IMR-90 (cell line): ENCODE measurements at regions not wholly inside any gene's neighbourhood (a gene's known extent, or its start where the extent isn't known, plus 50 kb on each side); places are given as distances from the start of the nearest gene placed in this dataset.

Source experiments
- ATAC-seq: fragments of 200-7000 bp; cut with Tn5 transposase; 2 replicates; pipeline ENCODE4 v1.9.1; 2020; ENCODE audit warnings: low read depth, mild to moderate bottlenecking, moderate library complexity
- BruUV-seq: library from RNA; stranded (reverse); fragments of 400-500 nt; replicated peaks from 2 replicates; lab custom pipeline; 2021; lab: Mats Ljungman, UMichigan
- CTCF ChIA-PET: fragments of 300-600 bp; formaldehyde crosslinking; extraction: SDS; loops from one replicate; lab custom pipeline; 2021; ENCODE audit warnings: antibody characterized with exemption; lab: Yijun Ruan, JAX
- POLR2A ChIA-PET: fragments of 300-600 bp; sonication (Branson Sonifier 250); formaldehyde crosslinking; loops from one replicate; lab custom pipeline; 2022; ENCODE audit warnings: antibody characterized with exemption; ENCODE audit not compliant: unreplicated experiment; lab: Charles Lee
- DNase-seq: peaks from one replicate; pipeline ENCODE4 v3.0.0; 2013
- H2AFZ ChIP-seq: replicated peaks from 2 replicates; pipeline ENCODE3; 2013; ENCODE audit warnings: low read length, mild to moderate bottlenecking; ENCODE audit not compliant: poor library complexity
- H2AK5ac ChIP-seq: 2 replicates; pipeline ENCODE4 v1.6.1; 2013; ENCODE audit warnings: low read depth, low read length, inconsistent platforms
- H2AK9ac ChIP-seq: replicated peaks from 2 replicates; pipeline ENCODE3; 2013; ENCODE audit warnings: mild to moderate bottlenecking, low read depth, low read length, moderate library complexity; ENCODE audit not compliant: poor library complexity
- H2BK120ac ChIP-seq: 2 replicates; pipeline ENCODE4 v1.6.1; 2013; ENCODE audit warnings: low read depth, low read length, inconsistent platforms
- H2BK15ac ChIP-seq: 3 replicates; pipeline ENCODE4 v1.6.1; 2013; ENCODE audit warnings: low read depth, low read length, inconsistent platforms
- H2BK20ac ChIP-seq: 2 replicates; pipeline ENCODE4 v1.6.1; 2013; ENCODE audit warnings: low read depth, mild to moderate bottlenecking, inconsistent platforms, low read length, moderate library complexity
- H2BK5ac ChIP-seq: 2 replicates; pipeline ENCODE4 v1.6.1; 2013; ENCODE audit warnings: mild to moderate bottlenecking, low read depth, low read length, inconsistent platforms; ENCODE audit not compliant: poor library complexity, severe bottlenecking
- H3K14ac ChIP-seq: replicated peaks from 2 replicates; pipeline ENCODE4 v1.6.1; 2013; ENCODE audit warnings: low read depth, low read length, inconsistent platforms
- H3K18ac ChIP-seq: 2 replicates; pipeline ENCODE4 v1.6.1; 2013; ENCODE audit warnings: low read depth, low read length, control low read depth
- H3K23ac ChIP-seq: 2 replicates; pipeline ENCODE4 v1.6.1; 2013; ENCODE audit warnings: low read depth, low read length, inconsistent platforms
- H3K27ac ChIP-seq: 2 replicates; pipeline ENCODE4 v1.5.1; 2013; ENCODE audit warnings: mild to moderate bottlenecking, control low read depth, low read length; ENCODE audit not compliant: insufficient read depth
- H3K27me3 ChIP-seq: 2 replicates; pipeline ENCODE4 v1.6.1; 2013; ENCODE audit warnings: low read length; ENCODE audit not compliant: control insufficient read depth, insufficient read depth
- H3K36me3 ChIP-seq: 2 replicates; pipeline ENCODE4 v1.6.1; 2013; ENCODE audit warnings: low read length, mixed read lengths; ENCODE audit not compliant: control insufficient read depth, insufficient read depth
- H3K4ac ChIP-seq: 2 replicates; pipeline ENCODE4 v1.6.1; 2013; ENCODE audit warnings: low read depth, low read length, inconsistent platforms
- H3K4me1 ChIP-seq: 2 replicates; pipeline ENCODE4 v1.6.1; 2013; ENCODE audit warnings: low read length, mixed read lengths; ENCODE audit not compliant: control insufficient read depth, insufficient read depth
- H3K4me2 ChIP-seq: 2 replicates; pipeline ENCODE4 v1.6.1; 2013; ENCODE audit warnings: low read depth, mild to moderate bottlenecking, control low read depth, low read length, moderate library complexity
- H3K4me3 ChIP-seq: 2 replicates; pipeline ENCODE4 v1.5.1; 2013; ENCODE audit warnings: low read depth, mild to moderate bottlenecking, control low read depth, low read length, moderate library complexity; ENCODE audit not compliant: insufficient read depth
- H3K56ac ChIP-seq: 2 replicates; pipeline ENCODE4 v1.6.1; 2013; ENCODE audit warnings: low read length, inconsistent platforms; ENCODE audit not compliant: insufficient read depth; ENCODE audit errors: extremely low read depth
- H3K79me1 ChIP-seq, 2 experiments: 2 replicates each; pipeline ENCODE4 v1.6.1; 2013; ENCODE audit warnings: low read length in 2 of 2, inconsistent platforms in 1 of 2, low read depth in 1 of 2
- H3K9ac ChIP-seq: 2 replicates; pipeline ENCODE4 v1.6.1; 2013; ENCODE audit warnings: low read depth, low read length, control low read depth
- H3K9me1 ChIP-seq: 2 replicates; pipeline ENCODE4 v1.6.1; 2013; ENCODE audit warnings: low read length, inconsistent platforms; ENCODE audit not compliant: insufficient read depth
- H3K9me3 ChIP-seq: 2 replicates; pipeline ENCODE4 v1.6.1; 2013; ENCODE audit warnings: low read length; ENCODE audit not compliant: control insufficient read depth, insufficient read depth
- H4K20me1 ChIP-seq: 2 replicates; pipeline ENCODE4 v1.6.1; 2013; ENCODE audit warnings: low read length, inconsistent platforms; ENCODE audit not compliant: insufficient read depth
- H4K5ac ChIP-seq: 2 replicates; pipeline ENCODE4 v1.6.1; 2013; ENCODE audit warnings: mild to moderate bottlenecking, low read depth, low read length, control low read depth
- H4K8ac ChIP-seq, 2 experiments: 2 replicates each; pipeline ENCODE4 v1.6.1; 2013; ENCODE audit warnings: low read depth in 2 of 2, low read length in 2 of 2, control low read depth in 1 of 2, inconsistent platforms in 1 of 2
- H4K91ac ChIP-seq: 2 replicates; pipeline ENCODE4 v1.6.1; 2013; ENCODE audit warnings: low read depth, low read length, inconsistent platforms; ENCODE audit not compliant: insufficient read depth
- BHLHE40 ChIP-seq: fragments of 150-350 bp; IDR thresholded peaks from 2 replicates; pipeline ENCODE4 v1.6.1; 2016; ENCODE audit warnings: mild to moderate bottlenecking, low read depth, low read length
- CEBPB ChIP-seq: IDR thresholded peaks from 2 replicates; pipeline ENCODE4 v1.6.1; 2012; ENCODE audit warnings: low read depth, low read length, improper control_type of control experiment
- CHD1 ChIP-seq: IDR thresholded peaks from 2 replicates; pipeline ENCODE4 v1.6.1; 2012; ENCODE audit warnings: low read depth, low read length, improper control_type of control experiment
- CTCF ChIP-seq: conservative IDR thresholded peaks from 2 replicates; pipeline ENCODE4 v1.5.1; 2012; ENCODE audit warnings: mild to moderate bottlenecking, low read depth, low read length, improper control_type of control experiment
- ELK1 ChIP-seq: fragments of 150-350 bp; IDR thresholded peaks from 2 replicates; pipeline ENCODE4 v1.6.1; 2016; ENCODE audit warnings: low read depth, mild to moderate bottlenecking, low read length, moderate library complexity, borderline replicate concordance
- FOS ChIP-seq: fragments of 150-350 bp; IDR thresholded peaks from 2 replicates; pipeline ENCODE4 v1.6.1; 2016; ENCODE audit warnings: low read depth, low read length
- MAFK ChIP-seq: IDR thresholded peaks from 2 replicates; pipeline ENCODE4 v1.6.1; 2012; ENCODE audit warnings: low read depth, low read length, improper control_type of control experiment
- MAZ ChIP-seq: IDR thresholded peaks from 2 replicates; pipeline ENCODE4 v1.6.1; 2012; ENCODE audit warnings: low read depth, mild to moderate bottlenecking, low read length, improper control_type of control experiment, moderate library complexity, borderline replicate concordance
- MXI1 ChIP-seq: IDR thresholded peaks from 2 replicates; pipeline ENCODE4 v1.6.1; 2012; ENCODE audit warnings: low read depth, mild to moderate bottlenecking, low read length, moderate library complexity, borderline replicate concordance
- NFE2L2 ChIP-seq: fragments of 150-350 bp; IDR thresholded peaks from 2 replicates; pipeline ENCODE4 v1.6.1; 2016; ENCODE audit warnings: low read depth, mild to moderate bottlenecking, low read length
- POLR2A ChIP-seq: IDR thresholded peaks from 2 replicates; pipeline ENCODE4 v1.6.1; 2012; ENCODE audit warnings: mild to moderate bottlenecking, low read depth, low read length
- RAD21 ChIP-seq: IDR thresholded peaks from 2 replicates; pipeline ENCODE4 v1.6.1; 2012; ENCODE audit warnings: low read length, improper control_type of control experiment
- RCOR1 ChIP-seq: IDR thresholded peaks from 2 replicates; pipeline ENCODE4 v1.6.1; 2012; ENCODE audit warnings: mild to moderate bottlenecking, low read length, improper control_type of control experiment; ENCODE audit not compliant: insufficient replicate concordance
- RFX5 ChIP-seq: IDR thresholded peaks from 2 replicates; pipeline ENCODE4 v1.8.0; 2012; ENCODE audit warnings: low read depth, mild to moderate bottlenecking, low read length, moderate library complexity
- SMC3 ChIP-seq: fragments of 150-350 bp; IDR thresholded peaks from 2 replicates; pipeline ENCODE4 v1.6.1; 2016; ENCODE audit warnings: low read depth, mild to moderate bottlenecking, antibody characterized with exemption, low read length, moderate library complexity
- USF2 ChIP-seq: fragments of 150-350 bp; IDR thresholded peaks from 2 replicates; pipeline ENCODE4 v1.6.1; 2017; ENCODE audit warnings: mild to moderate bottlenecking, antibody characterized with exemption, low read length, low read depth
- WGBS, 2 experiments: methylation state at CpG; one replicate each; pipeline versions ENCODE4 v1.1.5 to v1.1.7; 2013; ENCODE audit warnings: missing lambda C conversion rate in 2 of 2; ENCODE audit not compliant: insufficient read length in 1 of 2; ENCODE audit errors: extremely low coverage in 2 of 2; 5-methylcytosine and 5-hydroxymethylcytosine counted together
- dilution Hi-C: fragments of 300-500 bp; cut with HindIII; formaldehyde crosslinking; loops from one replicate; pipeline ENCODE4 v1.14.3; 2018; ENCODE audit warnings: low sequenced_read_pairs; ENCODE audit not compliant: unreplicated experiment
- in situ Hi-C: fragments of 300-500 bp; cut with MboI; formaldehyde crosslinking; loops from 3 replicates; pipeline ENCODE4 v1.14.3; 2019; ENCODE audit warnings: low sequenced_read_pairs, inconsistent platforms, mixed read lengths
- intact Hi-C: fragments of 100-400 bp; cut with micrococcal nuclease; formaldehyde crosslinking; loops from 2 replicates; pipeline ENCODE4 v1.10.0; 2022

GRCh38 chr18:39602131-39602530 is 2036.5 kb upstream of the CELF4 start:
- H3K4me2 ChIP-seq = no peak overlapping the region
- ATAC-seq (no peak), DNase-seq (no peak)
- no peak overlapping the region for H3K14ac ChIP-seq
- no peak overlapping the region for H2BK15ac ChIP-seq
- no peak overlapping the region for H3K23ac ChIP-seq
- no peak overlapping the region for H3K56ac ChIP-seq
- dilution Hi-C loops = no loop called here
- no peak overlapping the region for H2AK5ac ChIP-seq
- WGBS, 2 experiments = 90% methylated on average over 2 of the region's 4 CpGs; no CpG with 5 or more reads in 1 of the 2 experiments
- no peak overlapping the region for H3K27ac ChIP-seq
- no peak overlapping the region for H3K9ac ChIP-seq
- no peak overlapping the region for H2BK20ac ChIP-seq
- no TSS peak for BruUV-seq
- no peak overlapping the region for H4K8ac ChIP-seq
- in situ Hi-C loops = no loop called here
- H2BK120ac ChIP-seq = no peak overlapping the region
- no peak overlapping the region for H4K91ac ChIP-seq
- no peaks in the 10 kb centered on the region for H3K9me3 ChIP-seq
- H2AK9ac ChIP-seq = no peak overlapping the region
- no peak overlapping the region for H2BK5ac ChIP-seq
- TF ChIP-seq MAZ (no peak), POLR2A (no peak), RFX5 (no peak), NFE2L2 (no peak), CHD1 (no peak), ELK1 (no peak), RCOR1 (no peak), BHLHE40 (no peak), MAFK (no peak), RAD21 (no peak), CEBPB (no peak), USF2 (no peak), CTCF (no peak), FOS (no peak), SMC3 (no peak), MXI1 (no peak)
- CTCF ChIA-PET = no interaction called here
- intact Hi-C loops = no loop called here
- no peaks in the 10 kb centered on the region for H3K27me3 ChIP-seq
- 0 out of 2 replicates have a peak, but pooled peaks cover 2% of the 10 kb centered on the region for H3K9me1 ChIP-seq
- no peak overlapping the region for H2AFZ ChIP-seq
- no peaks in the 10 kb centered on the region for H3K36me3 ChIP-seq
- H3K4me1 ChIP-seq = no peaks in the 10 kb centered on the region
- no peak overlapping the region for H4K5ac ChIP-seq
- H3K4ac ChIP-seq = no peak overlapping the region
- no peak overlapping the region for H3K18ac ChIP-seq
- no peak overlapping the region for H3K4me3 ChIP-seq
- H3K79me1 ChIP-seq = no peaks in the 10 kb centered on the region
- POLR2A ChIA-PET = no interaction called here
- H4K20me1 ChIP-seq = no peaks in the 10 kb centered on the region
